ENCODE measurements at regions not wholly inside any gene's neighbourhood (a gene's known extent, or its start where the extent isn't known, plus 50 kb on each side); places are given as distances from the start of the nearest gene placed in this dataset.

DNA sequence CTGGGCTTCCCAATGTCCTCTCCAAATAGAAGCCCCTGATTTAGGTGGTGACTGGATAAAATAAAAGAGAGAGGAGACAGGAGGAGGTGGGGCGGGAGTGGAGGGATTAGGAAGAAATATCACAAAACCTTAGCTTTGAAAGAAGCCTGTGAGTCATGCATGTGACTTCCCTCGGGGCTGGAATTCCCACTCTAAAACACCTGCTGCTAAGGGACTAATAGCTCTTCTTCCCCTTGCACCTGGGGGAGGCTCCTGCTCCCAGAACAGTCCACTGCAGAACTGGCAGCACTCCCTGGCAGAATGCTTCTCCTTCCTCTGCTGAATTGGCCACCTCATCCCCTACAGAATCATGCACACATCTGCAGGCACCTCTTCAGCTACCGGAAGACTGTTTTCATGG lies 207.2 kb downstream of the ATG4C start:
- TF ChIP-seq CTCF (IDR thresholded peaks at IDR 0.05; ENCODE audit: low read depth, low read length) (no peak), EZH2phosphoT487 (IDR thresholded peaks at IDR 0.05; ENCODE audit: low read depth) (no peak)
